ENCODE measurements at regions not wholly inside any gene's neighbourhood (a gene's known extent, or its start where the extent isn't known, plus 50 kb on each side); places are given as distances from the start of the nearest gene placed in this dataset.

DNA sequence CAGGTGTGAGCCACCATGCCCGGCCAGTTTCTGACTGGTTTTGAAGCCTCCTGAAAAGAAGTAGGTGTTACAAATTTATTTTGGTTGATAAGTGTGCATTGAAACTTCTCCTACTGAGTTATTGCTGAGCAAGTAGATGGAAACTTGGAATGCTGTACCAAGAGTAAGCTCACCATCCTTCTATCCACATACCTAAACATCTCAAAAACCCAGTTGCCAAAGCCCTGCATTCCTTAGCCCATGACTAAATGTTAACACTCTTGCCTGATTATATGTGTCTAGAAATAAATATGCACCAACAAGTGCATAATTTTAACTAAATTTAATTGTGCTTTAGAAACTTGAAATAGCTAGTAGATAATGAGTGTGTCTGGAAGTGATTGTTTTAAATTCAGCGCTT is 357.8 kb downstream of the DUSP6 start:
- no peak for TF ChIP-seq POLR2AphosphoS5 (IDR thresholded peaks at IDR 0.05; ENCODE audit: borderline replicate concordance, low read depth, low read length)
- no peak for TF ChIP-seq EZH2 (IDR thresholded peaks at IDR 0.05)

Measured in SK-N-MC (cell line).